NCI-H1092 (cell line): ENCODE measurements at regions not wholly inside any gene's neighbourhood (a gene's known extent, or its start where the extent isn't known, plus 50 kb on each side); places are given as distances from the start of the nearest gene placed in this dataset.

ENCODE experiments used
- DNase-seq: peaks from one replicate; lab custom pipeline; 2025; lab: John Stamatoyannopoulos, UW

- no peak for DNase-seq
Observed at GRCh38 chr2:118274841-118275510, 186.7 kb downstream of the INSIG2 start.

GRCh38 chr2:118272391-118272790 lies 184.1 kb downstream of the INSIG2 start:
- no peak for DNase-seq

GRCh38 chr2:118269408-118270051 lies 181.3 kb downstream of the INSIG2 start:
- no peak for DNase-seq

GRCh38 chr2:118268268-118268667 lies 180.0 kb downstream of the INSIG2 start:
- no peak for DNase-seq

GRCh38 chr2:118265873-118266455 lies 177.7 kb downstream of the INSIG2 start:
- DNase-seq = no peak

- no peak for DNase-seq
Observed at GRCh38 chr2:118264232-118264990, 176.1 kb downstream of the INSIG2 start.

GRCh38 chr2:118257696-118258095 lies 169.4 kb downstream of the INSIG2 start:
- DNase-seq = no peak

- no peak for DNase-seq
Observed at GRCh38 chr2:118255771-118256372, 167.6 kb downstream of the INSIG2 start.

GRCh38 chr2:118255301-118255700 lies 167.0 kb downstream of the INSIG2 start:
- no peak for DNase-seq

- DNase-seq = no peak
Observed at GRCh38 chr2:118254116-118254515, 165.8 kb downstream of the INSIG2 start.

- DNase-seq = no peak
Observed at GRCh38 chr2:118251427-118251826, 163.2 kb downstream of the INSIG2 start.

GRCh38 chr2:118250463-118250862 lies 162.2 kb downstream of the INSIG2 start:
- no peak for DNase-seq

- DNase-seq = no peak
Observed at GRCh38 chr2:118250001-118250400, 161.7 kb downstream of the INSIG2 start.

GRCh38 chr2:118249531-118249930 lies 161.3 kb downstream of the INSIG2 start:
- no peak for DNase-seq

GRCh38 chr2:118246726-118247125 lies 158.5 kb downstream of the INSIG2 start:
- no peak for DNase-seq

GRCh38 chr2:118246079-118246478 lies 157.8 kb downstream of the INSIG2 start:
- DNase-seq = no peak

- no peak for DNase-seq
Observed at GRCh38 chr2:118244686-118245085, 156.4 kb downstream of the INSIG2 start.

- no peak for DNase-seq
Observed at GRCh38 chr2:118243031-118243430, 154.8 kb downstream of the INSIG2 start.

GRCh38 chr2:118242216-118242615 lies 153.9 kb downstream of the INSIG2 start:
- DNase-seq = no peak

- DNase-seq = no peak
Observed at GRCh38 chr2:118241128-118241527, 152.9 kb downstream of the INSIG2 start.

GRCh38 chr2:118240276-118240675 lies 152.0 kb downstream of the INSIG2 start:
- no peak for DNase-seq

- DNase-seq = no peak
Observed at GRCh38 chr2:118239284-118239683, 151.0 kb downstream of the INSIG2 start.
